Brain microvascular endothelial cell (primary cell): ENCODE measurements at regions not wholly inside any gene's neighbourhood (a gene's known extent, or its start where the extent isn't known, plus 50 kb on each side); places are given as distances from the start of the nearest gene placed in this dataset.

Source experiments
- DNase-seq: peaks from one replicate; pipeline ENCODE4 v3.0.0-alpha.2; 2020
- H3K27ac ChIP-seq: fragments of 250-450 bp; sonication (Bioruptor Pico); 2 replicates; pipeline ENCODE4 v1.5.1; 2020; ENCODE audit warnings: mild to moderate bottlenecking, moderate library complexity
- H3K27me3 ChIP-seq: fragments of 250-450 bp; sonication (Bioruptor Pico); replicated peaks from 2 replicates; pipeline ENCODE4 v1.5.1; 2020; ENCODE audit warnings: mild to moderate bottlenecking
- H3K36me3 ChIP-seq: fragments of 250-450 bp; sonication (Bioruptor Pico); replicated peaks from 2 replicates; pipeline ENCODE4 v1.5.1; 2020; ENCODE audit warnings: mild to moderate bottlenecking
- H3K4me3 ChIP-seq: 2 replicates; pipeline ENCODE4 v1.5.1; 2011; ENCODE audit warnings: low read depth, mild to moderate bottlenecking, control low read depth, low read length, moderate library complexity
- in situ Hi-C: cut with HindIII; loops from 2 replicates; pipeline ENCODE4 v1.10.0; 2017; ENCODE audit warnings: low sequenced_read_pairs, low pct_ligation_motif_present
- TF ChIP-seq, protein P1 (sequence below): IDR thresholded peaks from 2 replicates; pipeline ENCODE4 v1.5.1; 2011; ENCODE audit warnings: low read depth, mild to moderate bottlenecking, moderate library complexity, low read length, control low read depth, inconsistent platforms; ENCODE audit errors: missing control alignments

DNA sequence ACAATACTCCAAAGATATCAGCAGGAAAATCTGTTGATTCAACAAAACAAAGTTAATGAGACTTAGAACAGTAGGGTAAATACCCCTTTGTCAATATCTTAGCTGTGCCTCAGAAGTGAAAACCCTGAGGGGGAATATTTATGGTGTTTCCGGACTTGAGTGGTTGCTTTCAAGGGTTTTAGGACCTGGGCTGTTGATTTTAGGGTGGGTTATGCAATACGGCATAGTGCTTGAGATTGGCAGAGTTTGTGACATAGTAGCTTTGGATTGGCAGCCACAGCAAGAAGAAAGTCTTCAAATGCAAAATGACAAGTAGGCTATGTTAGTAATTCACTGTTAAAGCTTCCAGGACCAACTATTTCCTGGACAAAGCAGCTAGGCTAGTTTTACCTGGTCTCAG, 826.3 kb upstream of the CDH2 start:
- H3K27me3 ChIP-seq = no peaks in the 10 kb centered on the region
- no peak for DNase-seq
- no peak overlapping the region for H3K4me3 ChIP-seq
- in situ Hi-C loops = no loop called here
- H3K27ac ChIP-seq = no peak overlapping the region
- no peaks in the 10 kb centered on the region for H3K36me3 ChIP-seq
- TF ChIP-seq, protein P1, sequence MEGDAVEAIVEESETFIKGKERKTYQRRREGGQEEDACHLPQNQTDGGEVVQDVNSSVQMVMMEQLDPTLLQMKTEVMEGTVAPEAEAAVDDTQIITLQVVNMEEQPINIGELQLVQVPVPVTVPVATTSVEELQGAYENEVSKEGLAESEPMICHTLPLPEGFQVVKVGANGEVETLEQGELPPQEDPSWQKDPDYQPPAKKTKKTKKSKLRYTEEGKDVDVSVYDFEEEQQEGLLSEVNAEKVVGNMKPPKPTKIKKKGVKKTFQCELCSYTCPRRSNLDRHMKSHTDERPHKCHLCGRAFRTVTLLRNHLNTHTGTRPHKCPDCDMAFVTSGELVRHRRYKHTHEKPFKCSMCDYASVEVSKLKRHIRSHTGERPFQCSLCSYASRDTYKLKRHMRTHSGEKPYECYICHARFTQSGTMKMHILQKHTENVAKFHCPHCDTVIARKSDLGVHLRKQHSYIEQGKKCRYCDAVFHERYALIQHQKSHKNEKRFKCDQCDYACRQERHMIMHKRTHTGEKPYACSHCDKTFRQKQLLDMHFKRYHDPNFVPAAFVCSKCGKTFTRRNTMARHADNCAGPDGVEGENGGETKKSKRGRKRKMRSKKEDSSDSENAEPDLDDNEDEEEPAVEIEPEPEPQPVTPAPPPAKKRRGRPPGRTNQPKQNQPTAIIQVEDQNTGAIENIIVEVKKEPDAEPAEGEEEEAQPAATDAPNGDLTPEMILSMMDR = no peak

DNA sequence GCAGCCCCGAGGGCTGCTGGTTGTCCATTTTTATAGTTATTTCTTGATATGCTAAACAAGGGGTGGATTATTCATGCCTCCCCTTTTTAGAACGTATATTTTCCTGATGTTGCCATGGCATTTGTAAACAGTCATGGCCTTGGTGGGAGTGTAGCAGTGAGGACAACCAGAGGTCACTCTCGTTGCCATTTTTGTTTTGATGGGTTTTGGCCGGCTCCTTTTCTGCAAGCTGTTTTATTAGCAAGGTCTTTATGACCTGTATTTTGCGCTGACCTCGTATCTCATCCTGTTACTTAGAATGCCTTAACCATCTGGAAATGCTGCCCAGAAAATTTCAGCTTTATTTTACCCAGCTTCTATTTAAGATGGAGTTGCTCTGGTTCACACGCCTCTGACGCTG, 825.8 kb upstream of the CDH2 start:
- Histone ChIP-seq H3K36me3 (no peaks in the 10 kb centered on the region), H3K27ac (no peak overlapping the region)
- DNase-seq = no peak

DNA sequence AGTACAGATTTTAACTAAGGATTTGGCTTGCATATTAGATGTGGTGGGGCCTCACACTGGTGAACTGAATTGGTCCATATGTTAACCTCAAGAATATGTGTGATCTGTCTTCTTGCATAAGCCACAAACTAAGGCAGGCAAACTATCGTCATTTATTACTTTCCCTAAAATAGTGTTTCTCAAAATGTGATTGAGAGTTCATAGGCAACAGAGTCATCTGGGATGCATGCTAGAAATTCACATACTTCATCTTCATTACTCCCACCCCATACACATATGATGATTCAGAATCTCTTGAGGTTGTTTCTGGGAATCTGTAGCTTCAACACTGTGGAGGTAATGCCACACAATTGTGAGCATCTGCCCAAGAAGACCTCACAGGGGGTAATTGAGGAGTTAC, 822.8 kb upstream of the CDH2 start:
- in situ Hi-C loops = no loop called here
- Histone ChIP-seq H3K4me3 (no peak overlapping the region), H3K27me3 (no peaks in the 10 kb centered on the region), H3K36me3 (no peaks in the 10 kb centered on the region), H3K27ac (no peak overlapping the region)
- TF ChIP-seq, protein P1 = no peak
- DNase-seq = no peak

More for the DNA sequence above, 825.8 kb upstream of the CDH2 start:
- in situ Hi-C loops = no loop called here
- TF ChIP-seq, protein P1 = no peak
- H3K27me3 ChIP-seq = no peaks in the 10 kb centered on the region
- H3K4me3 ChIP-seq = no peak overlapping the region

DNA sequence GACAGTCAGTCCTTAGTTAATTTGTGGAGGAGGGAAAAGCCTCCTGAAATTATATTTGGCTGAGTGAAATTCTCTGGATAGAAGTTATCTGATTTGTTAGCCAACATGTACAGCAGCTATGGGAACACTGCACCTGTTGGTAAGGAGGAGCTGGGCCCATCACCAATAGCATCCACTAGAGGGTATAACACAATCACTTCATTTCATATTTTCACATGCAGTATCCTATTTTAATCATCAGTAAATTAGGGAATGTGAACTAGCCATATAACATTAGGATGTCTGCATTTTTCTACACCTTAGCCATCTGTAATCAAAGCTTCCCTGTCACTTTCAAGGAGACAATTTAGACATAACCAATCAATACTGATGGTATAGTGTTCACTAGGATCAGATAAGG, 818.4 kb upstream of the CDH2 start:
- DNase-seq = no peak
- TF ChIP-seq, protein P1 = peak; percentile 42
- H3K36me3 ChIP-seq = no peaks in the 10 kb centered on the region
- no peak overlapping the region for H3K4me3 ChIP-seq
- in situ Hi-C loops = no loop called here
- H3K27ac ChIP-seq = no peak overlapping the region
- no peaks in the 10 kb centered on the region for H3K27me3 ChIP-seq

DNA sequence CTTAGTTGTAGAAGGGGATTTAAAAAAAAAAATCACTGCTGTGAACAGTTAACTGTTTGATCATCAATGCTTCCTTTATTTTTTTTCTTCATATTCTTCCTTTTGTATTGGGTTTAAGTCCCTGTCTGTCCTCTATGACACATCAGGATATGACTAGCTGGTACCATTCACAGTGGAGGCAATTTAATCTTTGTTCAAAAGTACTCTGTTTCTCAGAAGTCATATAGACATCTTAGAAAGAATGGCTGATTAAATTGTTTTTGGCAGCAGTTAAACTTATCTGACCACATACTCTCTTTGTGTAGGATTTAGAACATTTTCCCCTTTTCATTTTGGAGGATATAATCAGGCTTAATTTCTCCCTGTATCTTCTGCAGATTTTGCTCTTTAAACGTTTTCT, 807.8 kb upstream of the CDH2 start:
- Histone ChIP-seq H3K4me3 (no peak overlapping the region), H3K36me3 (no peaks in the 10 kb centered on the region), H3K27ac (no peak overlapping the region), H3K27me3 (no peaks in the 10 kb centered on the region)
- TF ChIP-seq, protein P1 = no peak
- no peak for DNase-seq
- in situ Hi-C loops = no loop called here

DNA sequence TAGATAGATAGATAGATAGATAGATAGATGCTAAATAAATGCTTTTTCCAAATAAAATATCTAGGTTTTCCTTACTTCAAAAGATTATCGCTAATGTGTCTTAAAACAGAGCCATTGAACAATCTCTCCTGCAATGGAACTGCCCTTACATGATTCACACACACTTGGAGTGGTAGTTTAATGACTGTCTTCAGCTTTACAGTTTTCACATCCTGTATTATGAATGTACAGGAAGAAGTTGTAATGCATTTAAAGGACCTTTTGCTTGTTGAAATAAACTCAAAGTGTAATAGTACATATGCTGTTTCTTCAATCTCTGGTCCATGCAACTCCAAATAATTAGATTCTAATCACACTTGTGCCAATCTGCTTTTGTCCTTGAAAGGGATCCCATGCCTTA, 797.6 kb upstream of the CDH2 start:
- H3K27ac ChIP-seq = no peak overlapping the region
- no peak for DNase-seq

More for the DNA sequence above, 797.6 kb upstream of the CDH2 start:
- Histone ChIP-seq H3K36me3 (no peaks in the 10 kb centered on the region), H3K4me3 (no peak overlapping the region), H3K27me3 (no peaks in the 10 kb centered on the region)
- in situ Hi-C loops = no loop called here
- TF ChIP-seq, protein P1 = no peak
